ENCODE measurements at regions not wholly inside any gene's neighbourhood (a gene's known extent, or its start where the extent isn't known, plus 50 kb on each side); places are given as distances from the start of the nearest gene placed in this dataset.

DNA sequence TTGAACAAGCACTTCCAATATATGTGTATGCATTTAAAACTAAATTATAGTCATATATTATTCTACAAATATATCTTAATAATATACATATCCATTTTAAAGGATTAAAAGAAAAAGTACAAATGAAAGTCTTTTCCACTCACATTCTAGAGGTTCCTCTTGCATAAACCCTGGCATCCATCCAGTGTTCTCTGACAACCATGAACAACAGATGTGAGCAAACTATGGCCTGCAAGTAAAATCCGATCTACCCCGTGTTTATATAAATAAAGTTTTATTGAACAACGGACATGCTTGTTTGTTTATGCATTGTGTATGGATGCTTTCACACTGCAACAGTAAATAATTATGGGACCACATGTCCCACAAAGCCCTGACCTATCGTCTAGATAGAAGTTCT lies 1122.3 kb downstream of the EPHA7 start:
- H3K27me3 Mint-ChIP-seq (ENCODE audit: low read depth in 3 of 3): no peaks in the 10 kb centered on the region
- Histone ChIP-seq H3K79me2 (ENCODE audit: insufficient read depth, low read length) (no peaks in the 10 kb centered on the region), H4K20me1 (ENCODE audit: insufficient read depth, low read length) (no peaks in the 10 kb centered on the region), H3K36me3 (replicated peaks in 1 of 2; ENCODE audit: control insufficient read depth in 1 of 2, insufficient read depth in 2 of 2, low read length in 2 of 2) (no peaks in the 10 kb centered on the region), H3K4me3 (replicated peaks in 1 of 3; ENCODE audit: low read depth in 2 of 3, low read length in 3 of 3) (no peak overlapping the region), H3K27me3 (ENCODE audit: control insufficient read depth in 2 of 2, insufficient read depth in 2 of 2, low read length in 2 of 2) (no peaks in the 10 kb centered on the region), H3K9me3 (replicated peaks in 1 of 2; ENCODE audit: control insufficient read depth in 1 of 2, insufficient read depth in 1 of 2, low read length in 2 of 2) (peaks cover 6 to 11% of the 10 kb centered on the region in 2 donors), H3K27ac (ENCODE audit: low read depth in 1 of 2, low read length in 2 of 2) (no peak overlapping the region), H3K4me1 (ENCODE audit: control insufficient read depth in 1 of 2, insufficient read depth in 2 of 2, low read length in 2 of 2) (no peaks in the 10 kb centered on the region), H2AFZ (ENCODE audit: insufficient read depth, low read depth, low read length, poor library complexity, severe bottlenecking) (no peak overlapping the region), H3K9ac (ENCODE audit: insufficient read depth, low read length, poor library complexity, severe bottlenecking) (no peak overlapping the region), H3K4me2 (replicated peaks; ENCODE audit: extremely low read depth, low read length, poor library complexity, severe bottlenecking) (no peak overlapping the region)
- H3K27ac Mint-ChIP-seq: no peak overlapping the region
- WGBS (ENCODE audit: insufficient coverage): 67% methylated on average over 1 of the region's 4 CpGs
- no peaks in the 10 kb centered on the region for H3K36me3 Mint-ChIP-seq
- H3K9me3 Mint-ChIP-seq: peaks cover 0 to 13% (median 8%) of the 10 kb centered on the region in 7 donors
- intact Hi-C loops (cut with micrococcal nuclease): no loop called here
- no peak overlapping the region for H3K4me3 Mint-ChIP-seq
- TF ChIP-seq, protein P1, sequence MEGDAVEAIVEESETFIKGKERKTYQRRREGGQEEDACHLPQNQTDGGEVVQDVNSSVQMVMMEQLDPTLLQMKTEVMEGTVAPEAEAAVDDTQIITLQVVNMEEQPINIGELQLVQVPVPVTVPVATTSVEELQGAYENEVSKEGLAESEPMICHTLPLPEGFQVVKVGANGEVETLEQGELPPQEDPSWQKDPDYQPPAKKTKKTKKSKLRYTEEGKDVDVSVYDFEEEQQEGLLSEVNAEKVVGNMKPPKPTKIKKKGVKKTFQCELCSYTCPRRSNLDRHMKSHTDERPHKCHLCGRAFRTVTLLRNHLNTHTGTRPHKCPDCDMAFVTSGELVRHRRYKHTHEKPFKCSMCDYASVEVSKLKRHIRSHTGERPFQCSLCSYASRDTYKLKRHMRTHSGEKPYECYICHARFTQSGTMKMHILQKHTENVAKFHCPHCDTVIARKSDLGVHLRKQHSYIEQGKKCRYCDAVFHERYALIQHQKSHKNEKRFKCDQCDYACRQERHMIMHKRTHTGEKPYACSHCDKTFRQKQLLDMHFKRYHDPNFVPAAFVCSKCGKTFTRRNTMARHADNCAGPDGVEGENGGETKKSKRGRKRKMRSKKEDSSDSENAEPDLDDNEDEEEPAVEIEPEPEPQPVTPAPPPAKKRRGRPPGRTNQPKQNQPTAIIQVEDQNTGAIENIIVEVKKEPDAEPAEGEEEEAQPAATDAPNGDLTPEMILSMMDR (IDR thresholded peaks at IDR 0.05): no peak
- H3K4me1 Mint-ChIP-seq: no peaks in the 10 kb centered on the region
- DNase-seq: no peak

DNA sequence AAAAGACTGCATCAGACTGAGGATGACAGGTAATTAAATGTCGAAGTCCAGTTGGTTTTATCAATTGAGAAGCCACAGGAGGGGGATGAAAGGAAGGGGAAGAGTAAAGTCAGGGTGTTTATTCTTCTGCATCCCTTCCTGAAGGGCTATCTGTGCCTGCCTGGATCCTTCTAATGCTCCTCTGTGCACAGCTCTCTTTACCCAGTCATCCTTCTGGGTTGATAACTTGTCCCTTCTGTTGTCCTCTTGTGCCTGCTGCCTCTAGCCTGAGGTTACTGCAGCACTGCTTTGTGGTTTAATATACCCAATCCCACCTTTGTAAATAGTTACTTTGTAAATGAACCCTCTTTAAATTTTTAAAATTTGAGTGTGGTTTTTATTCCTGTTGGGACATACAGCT lies 1127.3 kb downstream of the EPHA7 start:
- Histone ChIP-seq H3K79me2 (ENCODE audit: insufficient read depth, low read length) (no peaks in the 10 kb centered on the region), H2AFZ (ENCODE audit: insufficient read depth, low read depth, low read length, poor library complexity, severe bottlenecking) (no peak overlapping the region), H3K4me3 (replicated peaks in 1 of 3; ENCODE audit: low read depth in 2 of 3, low read length in 3 of 3) (no peak overlapping the region), H3K36me3 (replicated peaks in 1 of 2; ENCODE audit: control insufficient read depth in 1 of 2, insufficient read depth in 2 of 2, low read length in 2 of 2) (no peaks in the 10 kb centered on the region), H3K4me1 (ENCODE audit: control insufficient read depth in 1 of 2, insufficient read depth in 2 of 2, low read length in 2 of 2) (no peaks in the 10 kb centered on the region), H4K20me1 (ENCODE audit: insufficient read depth, low read length) (no peaks in the 10 kb centered on the region), H3K9ac (ENCODE audit: insufficient read depth, low read length, poor library complexity, severe bottlenecking) (no peak overlapping the region), H3K27me3 (ENCODE audit: control insufficient read depth in 2 of 2, insufficient read depth in 2 of 2, low read length in 2 of 2) (no peaks in the 10 kb centered on the region), H3K4me2 (replicated peaks; ENCODE audit: extremely low read depth, low read length, poor library complexity, severe bottlenecking) (no peak overlapping the region), H3K9me3 (replicated peaks in 1 of 2; ENCODE audit: control insufficient read depth in 1 of 2, insufficient read depth in 1 of 2, low read length in 2 of 2) (no peaks in the 10 kb centered on the region), H3K27ac (ENCODE audit: low read depth in 1 of 2, low read length in 2 of 2) (no peak overlapping the region)
- H3K27me3 Mint-ChIP-seq (ENCODE audit: low read depth in 3 of 3): peaks cover 0 to 2% (median 0%) of the 10 kb centered on the region in 3 donors
- H3K4me3 Mint-ChIP-seq: no peak overlapping the region
- H3K9me3 Mint-ChIP-seq: peaks cover 0 to 2% (median 0%) of the 10 kb centered on the region in 7 donors
- 82% methylated on average over 1 of the region's 1 CpG for WGBS (ENCODE audit: insufficient coverage)
- no peaks in the 10 kb centered on the region for H3K36me3 Mint-ChIP-seq
- no peak for DNase-seq
- intact Hi-C loops (cut with micrococcal nuclease): no loop called here
- H3K27ac Mint-ChIP-seq: no peak overlapping the region
- H3K4me1 Mint-ChIP-seq: no peaks in the 10 kb centered on the region
- TF ChIP-seq, protein P1 (IDR thresholded peaks at IDR 0.05): no peak
